ENCODE measurements at regions not wholly inside any gene's neighbourhood (a gene's known extent, or its start where the extent isn't known, plus 50 kb on each side); places are given as distances from the start of the nearest gene placed in this dataset.

- TF ChIP-seq SUZ12 (IDR thresholded peaks at IDR 0.05; ENCODE audit: extremely low read depth, insufficient read depth, insufficient read length) (no peak), YY1 (IDR thresholded peaks at IDR 0.05; ENCODE audit: insufficient read depth, insufficient read length) (no peak), ZNF274 (IDR thresholded peaks at IDR 0.05; ENCODE audit: low read depth, low read length) (no peak)
Observed at GRCh38 chr3:160143482-160143881, 81.7 kb upstream of the C3orf80 start.

Data from NT2/D1 (cell line).